Upper lobe of right lung (tissue), 1 donor: ENCODE measurements at regions not wholly inside any gene's neighbourhood (a gene's known extent, or its start where the extent isn't known, plus 50 kb on each side); places are given as distances from the start of the nearest gene placed in this dataset.

ENCODE experiments used
- ATAC-seq: fragments of 200-7000 bp; cut with Tn5 transposase; one replicate; pipeline ENCODE4 v1.9.1; 2020; ENCODE audit warnings: mild to moderate bottlenecking, moderate library complexity
- DNase-seq: peaks from one replicate; pipeline ENCODE4 v3.0.0-alpha.2; 2020
- H3K27ac ChIP-seq: fragments of 200-600 bp; one replicate; pipeline ENCODE4 v1.8.0; 2022
- H3K27me3 ChIP-seq: fragments of 200-600 bp; one replicate; pipeline ENCODE4 v1.8.0; 2022; ENCODE audit warnings: mild to moderate bottlenecking
- H3K36me3 ChIP-seq: fragments of 200-600 bp; one replicate; pipeline ENCODE4 v1.8.0; 2022
- H3K4me1 ChIP-seq: fragments of 200-600 bp; one replicate; pipeline ENCODE4 v1.8.0; 2022
- H3K4me3 ChIP-seq: fragments of 200-600 bp; one replicate; pipeline ENCODE4 v1.8.0; 2022; ENCODE audit warnings: mild to moderate bottlenecking
- H3K9me3 ChIP-seq: fragments of 200-600 bp; one replicate; pipeline ENCODE4 v1.8.0; 2022
- CTCF ChIP-seq: fragments of 200-600 bp; IDR thresholded peaks from one replicate; pipeline ENCODE4 v1.8.0; 2022; ENCODE audit warnings: antibody characterized with exemption
- intact Hi-C: fragments of 100-400 bp; cut with DNase I; formaldehyde crosslinking; loops from one replicate; pipeline ENCODE4 v1.11.0; 2022
- donor health status: DM: no; HTN: yes; CAD: no; lungs with severe emphysema.

GRCh38 chr1:69497441-69498221 lies 70.1 kb upstream of the LRRC7 start:
- Histone ChIP-seq H3K4me1 (no peaks in the 10 kb centered on the region), H3K36me3 (no peaks in the 10 kb centered on the region), H3K9me3 (no peaks in the 10 kb centered on the region), H3K27me3 (no peaks in the 10 kb centered on the region), H3K4me3 (no peak overlapping the region), H3K27ac (no peak overlapping the region)
- ATAC-seq: no peak
- no peak for DNase-seq
- TF ChIP-seq CTCF: no peak
- intact Hi-C loops: no loop called here

- TF ChIP-seq CTCF: no peak
- Histone ChIP-seq H3K9me3 (no peaks in the 10 kb centered on the region), H3K36me3 (no peaks in the 10 kb centered on the region), H3K4me1 (no peaks in the 10 kb centered on the region), H3K4me3 (no peak overlapping the region), H3K27me3 (no peaks in the 10 kb centered on the region), H3K27ac (no peak overlapping the region)
- DNase-seq (no peak), ATAC-seq (no peak)
- intact Hi-C loops: no loop called here
These were observed 69.0 kb upstream of the LRRC7 start for GRCh38 chr1:69498711-69499110.

GRCh38 chr1:69499203-69499803 lies 68.4 kb upstream of the LRRC7 start:
- no peak overlapping the region for H3K27ac ChIP-seq
- TF ChIP-seq CTCF: no peak
- no peaks in the 10 kb centered on the region for H3K27me3 ChIP-seq
- ATAC-seq (no peak), DNase-seq (no peak)
- H3K4me3 ChIP-seq: no peak overlapping the region
- no peaks in the 10 kb centered on the region for H3K36me3 ChIP-seq
- no peaks in the 10 kb centered on the region for H3K4me1 ChIP-seq
- no peaks in the 10 kb centered on the region for H3K9me3 ChIP-seq
- intact Hi-C loops: no loop called here

- Histone ChIP-seq H3K4me3 (no peak overlapping the region), H3K36me3 (no peaks in the 10 kb centered on the region), H3K4me1 (no peaks in the 10 kb centered on the region), H3K27me3 (no peaks in the 10 kb centered on the region), H3K9me3 (no peaks in the 10 kb centered on the region), H3K27ac (no peak overlapping the region)
- DNase-seq (no peak), ATAC-seq (no peak)
- TF ChIP-seq CTCF: no peak
- intact Hi-C loops: no loop called here
These were observed 64.7 kb upstream of the LRRC7 start for GRCh38 chr1:69502991-69503390.

GRCh38 chr1:69504730-69505252 lies 62.9 kb upstream of the LRRC7 start:
- intact Hi-C loops: no loop called here
- no peak overlapping the region for H3K4me3 ChIP-seq
- no peaks in the 10 kb centered on the region for H3K9me3 ChIP-seq
- ATAC-seq: no peak
- H3K27ac ChIP-seq: no peak overlapping the region
- no peaks in the 10 kb centered on the region for H3K27me3 ChIP-seq
- no peak for DNase-seq
- no peaks in the 10 kb centered on the region for H3K4me1 ChIP-seq
- H3K36me3 ChIP-seq: no peaks in the 10 kb centered on the region
- TF ChIP-seq CTCF: no peak
